Fibroblast of lung (primary cell): ENCODE measurements at regions not wholly inside any gene's neighbourhood (a gene's known extent, or its start where the extent isn't known, plus 50 kb on each side); places are given as distances from the start of the nearest gene placed in this dataset.

ENCODE experiments used
- DNase-seq, 2 donors: peaks; one replicate each; pipeline versions ENCODE4 v3.0.0 to v3.0.0-alpha.2; 2010; ENCODE audit warnings: low read depth in 2 of 2
- H2AFZ ChIP-seq: 2 replicates; pipeline ENCODE4 v1.5.1; 2012; ENCODE audit warnings: low read length, control low read depth, inconsistent platforms
- H3K27ac ChIP-seq: 2 replicates; pipeline ENCODE4 v1.5.1; 2011; ENCODE audit warnings: low read length, control low read depth; ENCODE audit not compliant: insufficient read depth
- H3K27me3 ChIP-seq: 2 replicates; pipeline ENCODE4 v1.5.1; 2011; ENCODE audit warnings: mild to moderate bottlenecking, low read length; ENCODE audit not compliant: control insufficient read depth, insufficient read depth
- H3K36me3 ChIP-seq: 2 replicates; pipeline ENCODE4 v1.5.1; 2011; ENCODE audit warnings: low read length; ENCODE audit not compliant: control insufficient read depth, insufficient read depth
- H3K4me1 ChIP-seq: 2 replicates; pipeline ENCODE4 v1.5.1; 2011; ENCODE audit warnings: low read length; ENCODE audit not compliant: control insufficient read depth, insufficient read depth; ENCODE audit errors: extremely low read depth
- H3K4me2 ChIP-seq: 2 replicates; pipeline ENCODE4 v1.5.1; 2011; ENCODE audit warnings: low read length, control low read depth; ENCODE audit not compliant: insufficient read depth; ENCODE audit errors: extremely low read depth
- H3K4me3 ChIP-seq, 4 experiments: fragments of 200-600 bp in 1 of 4; sonication (generic) in 1 of 4; replicated peaks in 1 of 4; 2 replicates each; pipeline ENCODE4 v1.5.1; 2011 to 2016; ENCODE audit warnings: low read length in 4 of 4, low read depth in 3 of 4, mild to moderate bottlenecking in 3 of 4, control low read depth in 2 of 4, inconsistent platforms in 1 of 4, mixed read lengths in 1 of 4; ENCODE audit not compliant: insufficient read depth in 1 of 4; ENCODE audit errors: control extremely low read depth in 1 of 4
- H3K79me2 ChIP-seq: 2 replicates; pipeline ENCODE4 v1.5.1; 2012; ENCODE audit warnings: mild to moderate bottlenecking, low read length, inconsistent platforms; ENCODE audit not compliant: control insufficient read depth, insufficient read depth
- H3K9ac ChIP-seq: 2 replicates; pipeline ENCODE4 v1.5.1; 2011; ENCODE audit warnings: mild to moderate bottlenecking, low read length, control low read depth; ENCODE audit not compliant: insufficient read depth
- H3K9me3 ChIP-seq: 2 replicates; pipeline ENCODE4 v1.5.1; 2012; ENCODE audit warnings: low read depth, low read length; ENCODE audit not compliant: control insufficient read depth, insufficient read depth
- H4K20me1 ChIP-seq: 2 replicates; pipeline ENCODE4 v1.5.1; 2011; ENCODE audit warnings: low read length; ENCODE audit not compliant: control insufficient read depth, insufficient read depth; ENCODE audit errors: extremely low read depth
- CTCF ChIP-seq, 2 donors: IDR thresholded peaks in 1 of 2; conservative IDR thresholded peaks in 1 of 2; 1 replicate in 1 of 2; 2 replicates in 1 of 2; pipeline ENCODE4 v1.5.1; 2011 to 2012; ENCODE audit warnings: low read length in 2 of 2, control low read depth in 1 of 2, inconsistent platforms in 1 of 2, low read depth in 1 of 2, mild to moderate bottlenecking in 1 of 2
- EZH2 ChIP-seq: IDR thresholded peaks from 2 replicates; pipeline ENCODE4 v1.5.1; 2012; ENCODE audit warnings: low read length, control low read depth, mild to moderate bottlenecking; ENCODE audit errors: missing control alignments

GRCh38 chr15:39154776-39155175, 426.1 kb upstream of the THBS1 start:
- TF ChIP-seq CTCF (conservative IDR thresholded peaks at IDR 0.05 in 1 of 2, IDR thresholded peaks at IDR 0.05 in 1 of 2; ENCODE audit: low read depth in 1 of 2, low read length in 2 of 2), result no peak
- no peak for TF ChIP-seq EZH2
- Histone ChIP-seq H3K36me3 (no peaks in the 10 kb centered on the region), H2AFZ (no peak overlapping the region), H3K79me2 (no peaks in the 10 kb centered on the region), H3K4me1 (peaks cover 19% of the 10 kb centered on the region), H3K9me3 (no peaks in the 10 kb centered on the region), H3K27ac (peak overlapping the region; percentile 45), H3K9ac (no peak overlapping the region), H3K4me2 (no peak overlapping the region), H4K20me1 (no peaks in the 10 kb centered on the region), H3K4me3 (no peak overlapping the region), H3K27me3 (no peaks in the 10 kb centered on the region)
- DNase-seq, result no peak

- DNase-seq, result peak in 1 of 2 donors; percentile 45
- no peak overlapping the region for H3K9ac ChIP-seq
Measured at GRCh38 chr15:39156166-39156565, 424.7 kb upstream of the THBS1 start.

GRCh38 chr15:39156646-39157250, 424.1 kb upstream of the THBS1 start:
- no peaks in the 10 kb centered on the region for H4K20me1 ChIP-seq
- peak overlapping the region; percentile 65 for H3K27ac ChIP-seq
- peaks cover 19% of the 10 kb centered on the region for H3K4me1 ChIP-seq
- no peak overlapping the region for H3K9ac ChIP-seq
- no peaks in the 10 kb centered on the region for H3K79me2 ChIP-seq
- no peaks in the 10 kb centered on the region for H3K9me3 ChIP-seq
- no peaks in the 10 kb centered on the region for H3K27me3 ChIP-seq
- H2AFZ ChIP-seq, result no peak overlapping the region
- TF ChIP-seq CTCF (conservative IDR thresholded peaks at IDR 0.05 in 1 of 2, IDR thresholded peaks at IDR 0.05 in 1 of 2; ENCODE audit: low read depth in 1 of 2, low read length in 2 of 2) (no peak), EZH2 (no peak)
- H3K4me3 ChIP-seq, result no peak overlapping the region
- no peaks in the 10 kb centered on the region for H3K36me3 ChIP-seq
- H3K4me2 ChIP-seq, result no peak overlapping the region
- no peak for DNase-seq

More at GRCh38 chr15:39156166-39156565, 424.7 kb upstream of the THBS1 start:
- peak overlapping the region; percentile 65 for H3K27ac ChIP-seq
- no peak overlapping the region for H2AFZ ChIP-seq
- no peak overlapping the region for H3K4me2 ChIP-seq
- H3K79me2 ChIP-seq, result no peaks in the 10 kb centered on the region
- no peak overlapping the region for H3K4me3 ChIP-seq
- peaks cover 19% of the 10 kb centered on the region for H3K4me1 ChIP-seq
- no peaks in the 10 kb centered on the region for H3K9me3 ChIP-seq
- TF ChIP-seq CTCF (conservative IDR thresholded peaks at IDR 0.05 in 1 of 2, IDR thresholded peaks at IDR 0.05 in 1 of 2; ENCODE audit: low read depth in 1 of 2, low read length in 2 of 2), result no peak
- no peak for TF ChIP-seq EZH2
- no peaks in the 10 kb centered on the region for H4K20me1 ChIP-seq
- H3K36me3 ChIP-seq, result no peaks in the 10 kb centered on the region
- no peaks in the 10 kb centered on the region for H3K27me3 ChIP-seq
